Right lobe of liver (tissue), 6 donors: ENCODE measurements at regions not wholly inside any gene's neighbourhood (a gene's known extent, or its start where the extent isn't known, plus 50 kb on each side); places are given as distances from the start of the nearest gene placed in this dataset.

Experiments
- ATAC-seq, 4 donors: fragments of 200-7000 bp; cut with Tn5 transposase; one replicate each; pipeline ENCODE4 v1.9.1; 2020; ENCODE audit warnings: mild to moderate bottlenecking in 4 of 4, moderate library complexity in 4 of 4
- DNase-seq, 3 donors: peaks; one replicate each; pipeline ENCODE4 v3.0.0-alpha.2; 2020
- H3K27ac ChIP-seq, 3 donors: fragments of 200-600 bp; one replicate each; pipeline ENCODE4 v1.8.0; 2022
- H3K27me3 ChIP-seq, 2 donors: fragments of 200-600 bp; one replicate each; pipeline ENCODE4 v1.8.0; 2022
- H3K36me3 ChIP-seq, 4 donors: fragments of 200-600 bp; sonication (generic) in 1 of 4; one replicate each; pipeline versions ENCODE4 v1.5.1 to v1.8.0; 2017 to 2022; ENCODE audit warnings: control low read depth in 1 of 4
- H3K4me1 ChIP-seq, 4 donors: fragments of 200-600 bp; sonication (generic) in 1 of 4; one replicate each; pipeline versions ENCODE4 v1.5.1 to v1.8.0; 2017 to 2022; ENCODE audit warnings: control low read depth in 1 of 4
- H3K4me3 ChIP-seq, 3 donors: fragments of 200-600 bp; one replicate each; pipeline ENCODE4 v1.8.0; 2022
- H3K9me3 ChIP-seq, 4 donors: fragments of 200-600 bp; sonication (generic) in 1 of 4; one replicate each; pipeline versions ENCODE4 v1.5.1 to v1.8.0; 2017 to 2022; ENCODE audit warnings: control low read depth in 1 of 4
- CTCF ChIP-seq, 4 donors: fragments of 200-600 bp in 3 of 4; fragments of 450-650 bp in 1 of 4; IDR thresholded peaks; one replicate each; pipeline versions ENCODE4 v1.5.1 to v1.8.0; 2016 to 2022; ENCODE audit warnings: antibody characterized with exemption in 4 of 4, mild to moderate bottlenecking in 2 of 4
- POLR2A ChIP-seq: fragments of 450-650 bp; IDR thresholded peaks from one replicate; pipeline ENCODE4 v1.6.1; 2017; ENCODE audit warnings: antibody characterized with exemption, mild to moderate bottlenecking
- WGBS: methylation state at CpG from one replicate; pipeline ENCODE4 v1.1.6; 2018; ENCODE audit warnings: low coverage, low lambda C conversion rate; ENCODE audit not compliant: insufficient coverage; ENCODE audit errors: missing lambda C conversion rate; 5-methylcytosine and 5-hydroxymethylcytosine counted together
- intact Hi-C, 2 donors: fragments of 100-400 bp; cut with DNase I; formaldehyde crosslinking; loops; one replicate each; pipeline versions ENCODE4 v1.11.2 to v1.14.1; 2022
- donor health status: DM: no; HTN: yes; CAD: no.
- donor health status: DM: no; HTN: no; CAD: no.
- donor health status: DM: no; HTN: no; CAD: no.
- donor health status: DM: no; HTN: yes; CAD: no.
- donor health status: DM: no; HTN: yes; CAD: no.

- no peak overlapping the region for H3K27ac ChIP-seq
- no peaks in the 10 kb centered on the region for H3K27me3 ChIP-seq
- intact Hi-C loops: no loop called here
- DNase-seq (peak in 1 of 3 donors; percentile 15), ATAC-seq (peak; percentile 31 to 87 (median 58))
- 53% methylated on average over 4 of the region's 5 CpGs for WGBS
- H3K36me3 ChIP-seq: no peaks in the 10 kb centered on the region
- H3K9me3 ChIP-seq: no peaks in the 10 kb centered on the region
- no peak overlapping the region for H3K4me3 ChIP-seq
- peaks cover 0 to 15% (median 4%) of the 10 kb centered on the region in 4 donors for H3K4me1 ChIP-seq
- TF ChIP-seq CTCF (IDR thresholded peaks at IDR 0.05): no peak
- TF ChIP-seq POLR2A: no peak
Measured at GRCh38 chr2:43010438-43011157, 215.8 kb downstream of the ZFP36L2 start.

DNA sequence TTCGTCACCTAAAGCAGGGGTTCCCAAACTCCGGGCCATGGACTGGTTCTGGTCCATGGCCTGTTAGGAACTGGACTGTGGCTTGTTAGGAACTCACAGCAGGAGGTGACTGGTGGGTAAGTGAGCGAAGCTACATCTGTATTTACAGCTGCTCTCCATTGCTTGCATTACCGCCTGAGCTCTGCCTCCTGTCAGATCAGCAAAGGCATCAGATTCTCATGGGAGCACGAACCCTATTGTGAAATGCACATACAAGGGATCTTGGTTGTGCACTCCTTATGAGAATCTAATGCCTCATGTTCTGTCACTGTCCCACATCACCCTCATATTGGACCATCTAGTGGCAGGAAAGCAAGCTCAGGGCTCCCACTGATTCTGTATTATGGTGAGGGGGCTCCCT is 217.0 kb downstream of the ZFP36L2 start:
- H3K36me3 ChIP-seq: no peaks in the 10 kb centered on the region
- TF ChIP-seq POLR2A (no peak), CTCF (IDR thresholded peaks at IDR 0.05) (no peak)
- H3K27ac ChIP-seq: no peak overlapping the region
- WGBS: 80% methylated on average over 1 of the region's 5 CpGs
- peaks cover 0 to 25% (median 4%) of the 10 kb centered on the region in 4 donors for H3K4me1 ChIP-seq
- intact Hi-C loops: no loop called here
- H3K9me3 ChIP-seq: no peaks in the 10 kb centered on the region
- H3K27me3 ChIP-seq: no peaks in the 10 kb centered on the region
- ATAC-seq (no peak), DNase-seq (no peak)
- H3K4me3 ChIP-seq: no peak overlapping the region

GRCh38 chr2:43008388-43008787 is 216.0 kb upstream of the HAAO start:
- intact Hi-C loops: no loop called here

GRCh38 chr2:43007901-43008300 is 215.5 kb upstream of the HAAO start:
- no CpG with 5 or more reads among the region's 2 CpGs for WGBS
- Histone ChIP-seq H3K36me3 (no peaks in the 10 kb centered on the region), H3K27ac (no peak overlapping the region), H3K4me3 (no peak overlapping the region), H3K27me3 (no peaks in the 10 kb centered on the region), H3K9me3 (no peaks in the 10 kb centered on the region), H3K4me1 (peaks cover 0 to 27% (median 4%) of the 10 kb centered on the region in 4 donors)
- DNase-seq: peak in 1 of 3 donors; percentile 16
- no peak for TF ChIP-seq CTCF (IDR thresholded peaks at IDR 0.05)
- TF ChIP-seq POLR2A: no peak
- no peak for ATAC-seq
- intact Hi-C loops: no loop called here

More at GRCh38 chr2:43008388-43008787, 216.0 kb upstream of the HAAO start:
- 78% methylated on average over 4 of the region's 4 CpGs for WGBS
- no peak overlapping the region for H3K4me3 ChIP-seq
- TF ChIP-seq CTCF (IDR thresholded peaks at IDR 0.05) (no peak), POLR2A (no peak)
- no peaks in the 10 kb centered on the region for H3K36me3 ChIP-seq
- no peak for ATAC-seq
- peaks cover 0 to 27% (median 4%) of the 10 kb centered on the region in 4 donors for H3K4me1 ChIP-seq
- H3K27me3 ChIP-seq: no peaks in the 10 kb centered on the region
- H3K9me3 ChIP-seq: no peaks in the 10 kb centered on the region
- no peak overlapping the region for H3K27ac ChIP-seq
- DNase-seq: peak in 1 of 3 donors; percentile 37
